ENCODE measurements at regions not wholly inside any gene's neighbourhood (a gene's known extent, or its start where the extent isn't known, plus 50 kb on each side); places are given as distances from the start of the nearest gene placed in this dataset.

DNA sequence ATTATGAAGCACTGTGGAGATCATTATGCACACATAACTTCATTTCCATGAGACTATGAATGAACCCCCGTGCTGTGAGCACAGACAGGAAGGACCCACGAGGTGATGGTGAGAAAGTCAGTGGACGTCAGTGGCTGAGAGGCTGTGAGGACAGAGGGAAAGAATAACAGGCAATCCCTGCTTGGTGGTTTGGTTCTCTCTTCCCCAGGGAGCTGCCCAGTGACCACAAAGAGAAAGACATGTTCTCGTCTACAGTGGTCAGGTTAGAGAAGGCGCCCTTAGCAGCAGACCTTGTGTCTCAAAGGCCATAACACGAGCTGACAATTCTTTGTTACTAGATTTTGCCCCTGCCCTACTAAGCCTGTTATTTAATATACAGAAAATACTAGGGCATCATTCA is 609.2 kb downstream of the TOX3 start:
- TF ChIP-seq, protein P1, sequence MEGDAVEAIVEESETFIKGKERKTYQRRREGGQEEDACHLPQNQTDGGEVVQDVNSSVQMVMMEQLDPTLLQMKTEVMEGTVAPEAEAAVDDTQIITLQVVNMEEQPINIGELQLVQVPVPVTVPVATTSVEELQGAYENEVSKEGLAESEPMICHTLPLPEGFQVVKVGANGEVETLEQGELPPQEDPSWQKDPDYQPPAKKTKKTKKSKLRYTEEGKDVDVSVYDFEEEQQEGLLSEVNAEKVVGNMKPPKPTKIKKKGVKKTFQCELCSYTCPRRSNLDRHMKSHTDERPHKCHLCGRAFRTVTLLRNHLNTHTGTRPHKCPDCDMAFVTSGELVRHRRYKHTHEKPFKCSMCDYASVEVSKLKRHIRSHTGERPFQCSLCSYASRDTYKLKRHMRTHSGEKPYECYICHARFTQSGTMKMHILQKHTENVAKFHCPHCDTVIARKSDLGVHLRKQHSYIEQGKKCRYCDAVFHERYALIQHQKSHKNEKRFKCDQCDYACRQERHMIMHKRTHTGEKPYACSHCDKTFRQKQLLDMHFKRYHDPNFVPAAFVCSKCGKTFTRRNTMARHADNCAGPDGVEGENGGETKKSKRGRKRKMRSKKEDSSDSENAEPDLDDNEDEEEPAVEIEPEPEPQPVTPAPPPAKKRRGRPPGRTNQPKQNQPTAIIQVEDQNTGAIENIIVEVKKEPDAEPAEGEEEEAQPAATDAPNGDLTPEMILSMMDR (IDR thresholded peaks at IDR 0.05; ENCODE audit: low read depth, low read length) = no peak
- H3K9me3 ChIP-seq (ENCODE audit: severe bottlenecking) = no peaks in the 10 kb centered on the region
- H3K4me3 ChIP-seq (ENCODE audit: low read depth, low read length) = no peak overlapping the region
- no peak overlapping the region for H3K27ac ChIP-seq
- no peak for DNase-seq
- H3K27me3 ChIP-seq (ENCODE audit: insufficient read depth, low read depth, severe bottlenecking) = no peaks in the 10 kb centered on the region
- no peaks in the 10 kb centered on the region for H3K36me3 ChIP-seq

DNA sequence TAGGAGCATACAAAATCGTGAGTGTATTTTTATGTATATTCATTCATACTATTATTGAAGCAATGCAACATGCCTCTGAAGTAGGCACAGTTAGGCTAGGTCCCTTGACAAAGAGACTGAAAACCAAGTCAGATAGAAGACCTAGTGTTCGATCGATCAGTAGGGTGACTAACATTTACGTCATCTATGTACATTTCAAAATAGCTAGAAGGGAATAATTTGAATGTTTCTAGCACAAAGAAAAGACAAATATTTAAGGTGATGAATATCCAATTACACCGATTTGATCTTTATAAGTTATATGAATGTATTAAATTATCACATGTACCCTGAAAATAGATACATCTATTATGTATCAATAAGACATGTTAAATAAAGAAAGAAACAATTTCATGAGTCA is 610.1 kb downstream of the TOX3 start:
- Histone ChIP-seq H3K9me3 (ENCODE audit: severe bottlenecking) (no peaks in the 10 kb centered on the region), H3K27ac (no peak overlapping the region), H3K27me3 (ENCODE audit: insufficient read depth, low read depth, severe bottlenecking) (no peaks in the 10 kb centered on the region), H3K36me3 (no peaks in the 10 kb centered on the region), H3K4me3 (ENCODE audit: low read depth, low read length) (no peak overlapping the region)
- TF ChIP-seq, protein P1 (IDR thresholded peaks at IDR 0.05; ENCODE audit: low read depth, low read length) = no peak
- no peak for DNase-seq

GRCh38 chr16:51932317-51932716 is 614.6 kb downstream of the TOX3 start:
- no peak overlapping the region for H3K4me3 ChIP-seq (ENCODE audit: low read depth, low read length)

DNA sequence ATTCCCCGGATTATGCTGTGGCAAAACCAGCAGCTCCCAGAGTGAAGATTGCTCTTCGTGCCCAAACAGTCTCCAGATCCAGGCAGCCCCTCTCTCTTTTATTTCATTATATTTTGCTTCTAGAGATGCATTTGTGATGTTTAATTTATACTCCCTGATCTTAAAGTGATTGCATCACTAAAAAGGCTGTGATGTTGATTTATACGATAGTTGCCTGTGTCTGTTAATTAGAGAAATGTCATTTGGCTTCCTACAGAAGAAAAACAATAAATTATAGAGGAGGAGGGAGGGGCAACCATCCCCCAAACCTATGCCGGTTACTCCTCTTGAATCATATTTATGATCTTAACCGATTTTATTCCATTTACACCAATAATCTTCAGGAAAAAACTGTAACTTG is 615.3 kb downstream of the TOX3 start:
- no peaks in the 10 kb centered on the region for H3K9me3 ChIP-seq (ENCODE audit: severe bottlenecking)
- H3K4me3 ChIP-seq (ENCODE audit: low read depth, low read length) = no peak overlapping the region
- TF ChIP-seq, protein P1 (IDR thresholded peaks at IDR 0.05; ENCODE audit: low read depth, low read length) = no peak
- H3K27me3 ChIP-seq (ENCODE audit: insufficient read depth, low read depth, severe bottlenecking) = no peaks in the 10 kb centered on the region
- DNase-seq = no peak
- no peaks in the 10 kb centered on the region for H3K36me3 ChIP-seq
- H3K27ac ChIP-seq = no peak overlapping the region

More at GRCh38 chr16:51932317-51932716, 614.6 kb downstream of the TOX3 start:
- TF ChIP-seq, protein P1 (IDR thresholded peaks at IDR 0.05; ENCODE audit: low read depth, low read length) = no peak
- no peaks in the 10 kb centered on the region for H3K9me3 ChIP-seq (ENCODE audit: severe bottlenecking)
- no peaks in the 10 kb centered on the region for H3K27me3 ChIP-seq (ENCODE audit: insufficient read depth, low read depth, severe bottlenecking)
- H3K27ac ChIP-seq = no peak overlapping the region
- no peak for DNase-seq
- no peaks in the 10 kb centered on the region for H3K36me3 ChIP-seq

DNA sequence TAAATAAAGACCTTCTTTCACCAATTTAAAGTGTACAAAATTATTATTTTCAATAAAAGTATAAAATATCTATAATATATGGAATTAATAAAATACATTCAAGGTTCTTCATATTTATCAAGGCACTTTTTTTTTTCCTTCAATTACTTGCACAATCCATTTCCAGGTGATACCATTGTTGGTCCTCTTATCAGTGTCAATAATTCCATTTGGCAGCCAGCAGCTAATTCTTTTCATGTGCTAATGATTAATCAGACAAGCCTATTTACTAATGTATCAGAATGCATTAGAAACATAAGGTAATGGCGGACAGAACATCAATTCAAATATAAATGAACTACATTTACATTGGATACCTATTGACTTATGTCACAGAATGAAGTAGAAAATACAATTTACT is 622.2 kb downstream of the TOX3 start:
- Histone ChIP-seq H3K36me3 (no peaks in the 10 kb centered on the region), H3K27me3 (ENCODE audit: insufficient read depth, low read depth, severe bottlenecking) (no peaks in the 10 kb centered on the region), H3K4me3 (ENCODE audit: low read depth, low read length) (no peak overlapping the region), H3K9me3 (ENCODE audit: severe bottlenecking) (no peaks in the 10 kb centered on the region), H3K27ac (no peak overlapping the region)
- TF ChIP-seq, protein P1 (IDR thresholded peaks at IDR 0.05; ENCODE audit: low read depth, low read length) = no peak
- DNase-seq = no peak

DNA sequence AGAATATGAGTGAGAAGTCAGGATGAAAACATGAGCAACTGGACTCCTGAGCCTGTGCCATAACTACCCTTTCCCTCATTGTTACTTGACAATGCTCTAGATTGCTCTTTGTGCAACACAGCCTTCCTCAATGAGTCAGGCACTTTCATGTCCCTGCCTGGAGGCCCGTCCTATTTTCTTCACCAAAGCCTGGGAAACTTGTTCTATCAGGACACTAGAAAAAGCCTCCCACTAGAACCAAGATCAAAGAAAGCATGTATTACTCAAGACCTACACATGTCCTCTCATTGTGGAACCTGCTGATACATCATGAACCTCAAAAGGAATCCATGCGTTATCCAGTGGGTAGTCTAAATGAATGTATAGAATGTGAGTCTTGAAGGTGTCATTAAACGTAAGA is 624.5 kb downstream of the TOX3 start:
- Histone ChIP-seq H3K4me3 (ENCODE audit: low read depth, low read length) (no peak overlapping the region), H3K9me3 (ENCODE audit: severe bottlenecking) (no peaks in the 10 kb centered on the region), H3K36me3 (no peaks in the 10 kb centered on the region), H3K27ac (no peak overlapping the region), H3K27me3 (ENCODE audit: insufficient read depth, low read depth, severe bottlenecking) (no peaks in the 10 kb centered on the region)
- DNase-seq = no peak
- TF ChIP-seq, protein P1 (IDR thresholded peaks at IDR 0.05; ENCODE audit: low read depth, low read length) = no peak
